ENCODE measurements at regions not wholly inside any gene's neighbourhood (a gene's known extent, or its start where the extent isn't known, plus 50 kb on each side); places are given as distances from the start of the nearest gene placed in this dataset.

DNA sequence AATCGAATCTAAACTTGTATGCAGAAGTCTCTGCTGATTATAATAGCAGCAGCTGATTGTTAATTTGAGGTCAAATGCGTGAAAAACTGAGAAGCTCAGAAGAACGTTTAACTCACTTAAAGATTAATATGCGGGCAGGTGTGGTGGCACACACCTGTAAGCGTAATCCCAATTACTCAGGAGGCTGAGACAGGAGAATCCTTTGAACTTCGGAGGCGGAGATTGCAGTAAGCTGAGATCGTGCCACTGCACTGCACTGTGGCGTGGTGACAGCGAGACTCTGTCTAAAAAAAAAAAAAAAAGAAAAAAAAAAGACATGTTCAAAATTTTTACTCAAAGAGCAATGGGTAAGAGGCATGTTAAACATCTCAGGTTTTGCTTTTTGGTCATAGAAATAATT is 1370.8 kb downstream of the GRIK2 start:
- no peak for TF ChIP-seq ELF4 (IDR thresholded peaks at IDR 0.05)
- TF ChIP-seq FOXM1 (IDR thresholded peaks at IDR 0.05; ENCODE audit: borderline replicate concordance): no peak
